ENCODE measurements at regions not wholly inside any gene's neighbourhood (a gene's known extent, or its start where the extent isn't known, plus 50 kb on each side); places are given as distances from the start of the nearest gene placed in this dataset.

GRCh38 chr5:45171563-45171962 is 362.8 kb downstream of the MRPS30 start:
- TF ChIP-seq CTCF (IDR thresholded peaks at IDR 0.05), result no peak
- TF ChIP-seq POLR2A (IDR thresholded peaks at IDR 0.05), result no peak
- TF ChIP-seq EP300 (IDR thresholded peaks at IDR 0.05), result no peak
- no peak for TF ChIP-seq POLR2AphosphoS5 (IDR thresholded peaks at IDR 0.05)
